Stromal cell of bone marrow (primary cell): ENCODE measurements at regions not wholly inside any gene's neighbourhood (a gene's known extent, or its start where the extent isn't known, plus 50 kb on each side); places are given as distances from the start of the nearest gene placed in this dataset.
"Not testable (repeated sequence)": the region's sequence is repeated elsewhere in the genome, so short reads cannot be mapped to it uniquely, and the experiment has no call there.

Source experiments
- DNase-seq: peaks from one replicate; pipeline ENCODE4 v3.0.0-alpha.2; 2012; ENCODE audit warnings: low read depth

DNA sequence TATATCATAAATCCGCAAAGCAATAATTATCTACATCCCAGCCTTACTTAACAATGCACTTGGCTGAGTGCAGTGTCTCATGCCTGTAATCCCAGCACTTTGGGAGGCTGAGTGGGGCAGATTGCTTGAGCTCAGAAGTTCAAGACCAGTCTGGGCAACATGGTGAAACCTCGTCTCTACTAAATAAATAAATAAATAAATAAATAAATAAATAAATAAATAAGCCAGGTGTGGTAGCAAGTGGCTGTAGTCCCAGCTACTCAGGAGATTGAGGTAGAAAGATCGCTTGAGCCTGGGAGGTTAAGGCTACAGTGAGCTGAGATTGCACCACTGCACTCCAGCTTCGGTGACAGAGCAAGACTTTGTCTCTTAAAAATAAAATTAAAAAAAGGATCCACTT, 898.1 kb downstream of the DNAJB9 start:
- DNase-seq: not testable (repeated sequence)

DNA sequence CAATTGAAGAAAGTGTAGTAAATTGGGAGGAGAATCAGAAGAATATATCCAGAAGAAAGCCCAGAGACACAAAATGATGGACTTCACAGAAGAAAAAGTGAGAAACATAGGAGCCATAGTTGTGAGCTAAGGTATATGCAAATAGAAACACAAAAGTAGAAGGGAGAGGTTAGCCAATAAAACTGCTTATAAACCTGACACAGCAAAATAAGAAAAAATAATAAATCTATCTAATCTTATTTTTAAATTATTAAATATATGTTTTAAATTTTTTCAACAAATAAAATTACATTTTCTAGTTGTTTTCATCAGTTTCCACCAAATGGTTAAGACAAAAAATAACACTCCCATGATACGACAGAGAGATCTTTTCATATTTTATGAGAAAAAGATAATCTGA, 903.5 kb downstream of the DNAJB9 start:
- no peak for DNase-seq

DNA sequence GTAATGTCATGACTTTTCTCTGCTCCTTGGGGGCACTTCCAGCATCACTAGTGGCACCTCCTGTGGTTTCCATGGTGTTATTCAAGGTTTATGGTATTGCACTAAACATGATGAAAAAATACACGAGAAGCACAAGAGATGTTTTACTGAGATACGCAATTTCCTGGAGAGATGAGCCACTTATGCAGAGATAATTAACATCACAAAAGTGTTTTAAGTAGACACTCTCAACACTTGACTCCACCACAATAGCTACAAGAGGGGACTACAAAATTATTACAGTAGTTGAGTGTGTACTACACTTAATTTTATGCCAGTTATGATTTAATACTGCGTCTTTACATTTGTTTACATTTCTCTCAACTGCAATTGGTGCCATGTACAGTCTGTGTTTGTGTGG, 906.7 kb downstream of the DNAJB9 start:
- no peak for DNase-seq

DNA sequence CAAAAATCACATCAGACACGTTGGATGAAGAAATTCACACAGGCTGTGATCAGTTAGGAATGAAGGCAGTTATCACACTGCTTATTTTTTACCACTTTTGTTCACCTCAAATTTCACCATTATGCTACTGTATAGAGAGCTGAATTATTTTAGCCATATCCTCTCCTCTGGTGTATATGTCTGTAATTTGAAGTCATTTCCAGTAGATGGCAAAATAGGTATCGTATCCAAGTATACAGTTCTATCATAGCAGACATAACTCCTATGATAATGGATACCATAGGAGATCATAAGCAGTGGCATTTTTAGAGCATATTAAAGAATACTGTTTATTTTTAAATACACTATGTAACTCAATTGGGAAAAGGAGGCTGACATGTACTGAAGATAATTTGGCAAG, 909.7 kb downstream of the DNAJB9 start:
- no peak for DNase-seq

DNA sequence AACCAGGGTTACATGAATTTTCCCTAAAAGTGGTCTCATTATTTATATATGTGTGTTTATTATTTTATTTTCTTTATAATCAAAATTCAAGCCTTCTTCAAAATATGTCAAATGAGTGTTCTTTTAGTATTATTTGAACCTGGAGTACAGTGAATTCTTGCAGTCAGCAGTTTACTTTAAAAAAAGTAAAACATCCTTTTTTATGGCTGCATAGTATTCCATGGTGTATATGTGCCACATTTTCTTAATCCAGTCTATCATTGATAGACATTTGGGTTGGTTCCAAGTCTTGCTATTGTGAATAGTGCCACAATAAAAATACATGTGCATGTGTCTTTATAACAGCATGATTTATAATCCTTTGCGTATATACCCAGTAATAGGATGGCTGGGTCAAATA, 920.9 kb downstream of the DNAJB9 start:
- DNase-seq: not testable (repeated sequence)

DNA sequence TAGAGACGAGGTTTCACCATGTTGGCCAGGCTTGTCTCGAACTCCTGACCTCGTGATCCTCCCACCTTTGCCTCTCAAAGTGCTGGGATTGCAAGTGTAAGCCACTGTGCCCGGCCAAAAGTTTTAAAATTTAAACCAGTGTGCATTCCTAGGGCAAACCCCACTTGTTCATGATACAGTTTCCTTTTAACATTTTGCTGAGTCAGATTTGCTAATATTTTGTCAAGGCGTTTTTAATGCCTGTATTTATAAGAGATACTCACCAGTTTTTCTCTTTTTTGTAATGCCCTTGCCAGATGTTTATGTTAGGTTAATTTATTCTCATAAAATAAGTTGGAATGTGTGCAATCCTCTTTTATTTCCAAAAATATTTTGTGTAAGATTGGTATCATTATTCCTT, 927.4 kb downstream of the DNAJB9 start:
- no peak for DNase-seq

DNA sequence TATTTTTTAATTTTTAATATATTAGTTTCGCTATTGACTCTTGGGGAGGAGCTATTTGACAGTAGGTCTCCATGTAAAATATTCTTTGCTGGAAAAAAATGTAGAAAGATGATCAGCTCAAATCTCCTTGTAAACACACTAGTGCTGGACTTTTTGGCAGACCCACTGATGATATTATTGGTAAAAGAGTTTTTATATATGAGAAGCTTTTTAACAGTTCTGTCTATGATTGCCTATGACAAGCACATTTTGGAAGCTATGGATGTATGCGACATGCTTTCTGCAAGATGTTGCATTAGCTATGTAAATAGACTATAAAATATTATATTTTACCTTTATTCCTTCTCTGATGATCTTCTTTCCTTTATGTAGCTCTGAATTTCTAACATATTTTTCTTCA, 928.5 kb downstream of the DNAJB9 start:
- no peak for DNase-seq

DNA sequence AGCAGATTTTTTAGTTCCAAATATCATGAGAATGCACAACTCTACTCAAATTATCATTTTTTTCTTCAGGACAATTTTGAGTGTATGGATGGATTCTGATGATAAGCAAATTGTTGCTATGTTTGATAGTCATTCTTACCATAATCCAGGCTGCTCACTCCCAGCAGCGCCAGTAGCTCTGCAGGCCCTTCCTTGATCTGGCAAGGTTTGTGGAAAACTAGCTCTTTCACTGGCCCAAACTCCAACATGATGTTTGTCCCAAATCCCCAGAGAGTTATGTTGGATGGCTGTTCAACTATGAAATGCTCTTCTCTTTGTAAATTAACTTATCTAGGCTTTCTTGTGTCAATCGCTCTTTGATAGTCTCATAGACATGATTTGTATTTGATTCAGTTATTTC, 933.7 kb downstream of the DNAJB9 start:
- no peak for DNase-seq

DNA sequence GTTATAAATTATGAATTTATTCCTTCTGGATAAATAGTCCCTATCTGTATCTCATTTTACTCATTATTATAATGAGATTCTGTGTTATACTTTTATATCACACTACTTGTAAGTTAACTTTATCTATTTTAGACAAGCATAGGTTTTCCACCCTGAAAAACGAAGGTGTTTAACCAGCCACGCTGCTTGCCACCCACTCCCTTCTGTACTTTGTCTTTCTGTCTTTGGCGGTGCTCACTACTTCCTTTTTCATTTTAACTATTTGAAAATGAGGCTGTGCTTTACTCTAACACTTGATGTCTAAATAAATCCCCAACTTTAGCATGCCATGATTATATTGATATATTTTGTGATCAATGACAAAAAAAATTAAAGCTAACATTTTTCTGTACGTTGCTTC, 952.9 kb downstream of the DNAJB9 start:
- no peak for DNase-seq

DNA sequence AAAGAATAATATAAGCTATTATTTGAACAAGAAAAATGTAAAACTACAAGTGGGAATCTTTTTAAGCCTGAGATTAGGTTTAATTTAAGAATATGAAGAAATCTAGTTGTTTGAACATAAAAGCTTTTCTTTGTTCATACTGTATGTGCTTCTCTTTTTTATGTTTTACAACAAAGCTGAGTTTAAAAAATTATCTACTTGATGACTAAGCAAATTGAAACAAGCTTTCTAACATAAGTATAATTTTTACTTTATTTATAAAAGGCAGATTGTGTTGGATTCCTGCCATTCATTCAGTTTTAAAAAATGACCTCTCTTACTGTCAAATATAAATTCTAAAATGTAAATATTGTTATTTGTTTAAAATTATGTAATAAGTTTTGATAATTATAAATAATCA, 958.2 kb downstream of the DNAJB9 start:
- DNase-seq: no peak

DNA sequence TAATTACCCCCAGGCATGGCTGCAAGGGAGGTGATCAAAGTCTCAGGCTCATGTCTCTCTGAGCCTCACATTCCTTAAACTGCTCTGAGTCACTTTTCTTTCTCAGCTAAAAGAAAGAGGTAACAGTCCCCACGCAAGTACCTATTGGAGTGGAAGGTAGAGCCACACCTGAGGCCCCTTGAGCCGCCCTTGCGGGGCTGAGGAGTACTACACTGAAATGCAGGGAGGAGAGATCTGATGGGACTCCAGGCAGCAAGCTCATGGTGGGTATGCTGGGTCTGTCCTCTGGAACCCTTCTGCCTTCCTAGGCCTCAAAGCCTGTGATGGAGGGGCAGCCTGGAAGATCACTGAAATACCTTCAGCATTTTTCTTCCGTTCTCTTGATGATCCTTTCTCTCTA, 960.0 kb downstream of the DNAJB9 start:
- no peak for DNase-seq

DNA sequence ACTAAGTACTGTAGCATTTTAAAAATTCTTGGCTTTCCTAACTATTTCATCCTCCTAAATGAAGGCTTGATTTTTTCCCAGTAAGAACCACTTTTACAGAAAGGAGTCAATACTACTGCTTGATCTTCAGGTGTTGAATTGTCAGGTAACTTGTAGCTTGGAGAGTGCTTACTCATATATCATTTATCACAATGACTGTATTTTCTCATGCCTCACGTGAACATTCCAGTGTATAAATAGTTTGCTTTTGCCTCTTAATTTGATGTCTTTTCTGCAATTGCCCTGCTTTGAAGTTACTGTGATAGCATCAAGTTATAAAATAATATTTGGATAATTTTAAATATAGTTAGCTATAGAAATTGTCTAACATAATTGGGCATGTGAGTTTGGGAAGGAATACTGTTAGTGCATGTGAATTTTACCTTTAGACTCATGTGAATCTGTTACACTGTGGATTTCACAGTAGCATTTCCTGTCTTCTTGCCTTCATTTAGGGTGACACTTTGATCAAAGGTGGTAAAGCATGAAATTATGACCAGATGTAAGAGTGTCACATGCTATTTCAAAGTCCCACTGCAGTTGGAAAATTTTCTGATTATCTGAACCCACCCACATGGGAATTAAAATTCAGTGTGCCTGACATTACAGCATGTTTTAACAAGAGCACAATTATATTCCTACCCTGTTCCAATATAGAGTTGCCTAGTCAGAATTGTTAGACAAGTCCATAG, 962.8 kb downstream of the DNAJB9 start:
- no peak for DNase-seq

DNA sequence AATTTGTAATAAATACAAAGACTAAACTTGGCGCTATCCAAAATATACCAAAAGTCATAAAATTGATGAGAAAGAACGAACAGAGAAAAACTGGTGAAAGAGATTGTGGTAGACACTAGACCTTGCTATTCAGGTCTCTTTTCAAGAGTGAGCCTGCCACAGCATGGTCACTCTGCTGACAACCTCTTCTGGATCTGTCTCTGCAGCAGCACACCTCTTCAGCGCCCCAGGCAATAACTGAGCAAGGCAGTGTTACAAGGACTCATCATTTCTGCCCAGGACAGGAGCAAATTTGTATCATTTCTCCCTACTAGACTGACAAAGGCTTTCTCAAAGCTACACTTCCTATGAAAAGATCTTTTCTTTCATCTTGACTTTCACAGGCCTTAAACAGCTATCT, 976.0 kb downstream of the DNAJB9 start:
- no peak for DNase-seq

DNA sequence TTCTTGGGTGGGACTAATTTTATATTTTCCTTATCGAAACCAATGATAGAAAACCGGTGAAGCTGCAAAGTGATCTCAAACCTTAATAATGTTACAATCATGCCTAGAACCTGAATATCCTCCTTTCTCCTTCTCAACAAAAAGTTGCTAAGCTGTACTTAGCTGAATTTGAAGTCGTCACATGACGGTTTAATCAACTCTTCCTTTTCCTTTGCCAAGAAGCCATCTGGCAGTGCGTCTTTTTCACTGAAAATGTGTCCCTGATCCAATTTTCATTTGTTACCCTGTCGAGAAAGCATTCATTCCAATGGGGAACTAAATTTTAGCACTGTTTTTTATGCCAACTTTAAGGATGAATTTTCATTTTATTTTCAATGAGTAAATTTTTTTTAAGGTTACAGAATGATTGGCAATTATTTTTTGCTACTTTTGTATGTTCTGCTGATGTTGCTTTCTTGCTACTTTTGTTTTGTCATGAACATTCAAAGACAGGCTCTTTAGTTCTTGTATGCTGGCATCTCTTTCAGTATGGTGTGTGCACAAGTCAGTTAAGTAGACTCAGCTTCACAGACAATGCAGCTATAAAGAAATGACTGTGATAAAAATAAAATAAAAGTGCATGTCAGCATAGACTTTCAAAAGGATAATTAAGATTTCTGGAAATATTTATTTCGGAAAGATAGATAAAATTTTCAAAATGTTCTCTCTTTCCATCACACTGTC, 980.0 kb downstream of the DNAJB9 start:
- DNase-seq: no peak

DNA sequence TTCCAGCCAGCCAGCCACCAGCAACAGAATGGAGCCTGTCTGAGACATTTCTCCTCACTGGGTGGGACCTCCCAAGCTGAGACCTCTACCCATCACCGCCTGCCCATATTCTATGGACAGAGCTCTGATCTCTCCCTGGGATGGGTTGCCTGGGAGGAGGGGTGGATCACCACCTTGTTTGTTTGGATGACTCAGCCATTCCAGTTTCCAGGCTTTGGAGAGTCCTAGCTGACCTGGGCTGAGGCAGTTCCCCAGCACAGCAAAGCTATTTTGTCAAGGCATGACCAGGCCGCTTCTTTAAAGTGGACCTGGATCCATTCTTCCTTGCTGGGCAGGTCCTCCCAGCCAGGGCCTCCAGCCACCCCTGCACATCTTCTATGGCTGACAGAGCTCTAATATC, 982.3 kb downstream of the DNAJB9 start:
- DNase-seq: no peak

DNA sequence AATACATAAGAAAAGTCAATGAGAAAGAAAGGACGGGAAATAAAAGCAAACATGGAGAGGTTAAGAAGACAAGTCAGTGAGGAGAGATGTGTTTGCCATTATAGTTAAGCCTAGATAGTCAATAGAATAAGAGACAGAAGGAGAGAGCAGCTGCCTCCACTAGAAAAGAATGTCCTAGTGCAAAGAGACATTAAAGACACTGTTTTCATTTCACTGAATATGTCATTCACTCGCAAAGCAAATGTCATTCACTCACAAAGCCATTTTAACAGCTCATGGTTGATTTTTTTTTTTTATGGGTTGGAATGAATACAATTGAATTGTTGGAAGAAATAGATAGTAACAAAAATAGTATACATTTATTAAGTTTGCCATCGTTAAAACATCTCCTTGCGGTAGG, 1007.6 kb downstream of the DNAJB9 start:
- no peak for DNase-seq

DNA sequence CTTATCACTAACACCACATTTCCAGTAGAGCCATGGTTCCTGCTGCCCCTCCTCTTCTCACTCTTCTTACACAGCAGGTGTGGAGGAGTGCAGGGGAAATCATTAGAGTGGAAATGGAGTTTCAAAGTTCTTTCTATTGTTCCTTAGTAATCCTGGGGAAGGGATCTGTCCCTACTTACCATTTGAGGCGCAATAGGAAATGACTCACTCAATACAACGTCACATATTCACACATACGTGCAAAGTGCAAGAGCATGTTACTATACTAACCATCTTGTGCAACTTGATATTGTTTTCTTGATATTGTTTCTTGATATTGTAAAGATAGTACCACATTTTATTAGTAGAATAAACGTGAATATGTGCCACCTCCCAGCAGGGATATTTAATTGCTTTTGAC, 1010.2 kb downstream of the DNAJB9 start:
- no peak for DNase-seq

DNA sequence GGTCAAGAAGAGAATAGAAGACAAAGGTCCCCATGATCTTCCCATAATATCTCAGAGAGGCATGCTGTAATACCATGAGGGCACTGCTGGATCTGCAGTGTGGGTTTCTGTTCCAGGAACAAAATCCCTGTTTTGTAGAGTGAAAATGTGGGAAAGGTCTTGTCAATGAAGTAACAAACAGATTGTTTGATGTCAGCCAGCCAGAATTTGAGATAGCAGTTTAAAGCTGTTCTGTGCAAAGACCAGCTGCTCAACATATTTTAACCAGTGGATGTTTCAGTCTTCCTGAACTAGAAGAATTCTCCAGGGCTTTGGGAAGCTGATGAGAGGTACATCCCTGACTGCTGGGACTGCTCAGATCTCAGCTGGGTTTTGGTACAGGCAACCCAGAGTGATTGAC, 1012.5 kb downstream of the DNAJB9 start:
- no peak for DNase-seq

DNA sequence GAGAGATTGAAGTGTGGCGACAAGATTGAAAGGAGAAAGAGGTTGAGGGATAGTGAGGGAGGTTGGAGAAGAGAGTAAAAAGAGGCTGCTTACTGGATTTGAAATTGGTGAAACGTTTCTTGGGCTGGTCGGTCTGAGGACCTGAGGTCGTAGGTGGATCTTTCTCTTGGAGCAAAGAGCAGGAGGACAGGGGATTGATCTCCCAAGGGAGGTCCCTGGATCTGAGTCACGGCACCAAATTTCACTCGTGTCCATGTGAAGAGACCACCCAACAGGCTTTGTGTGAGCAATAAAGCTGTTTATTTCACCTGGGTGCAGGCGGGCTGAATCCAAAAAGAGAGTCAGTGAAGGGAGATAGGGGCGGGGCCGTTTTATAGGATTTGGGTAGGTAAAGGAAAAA, 1027.3 kb downstream of the DNAJB9 start:
- DNase-seq: not testable (repeated sequence)

DNA sequence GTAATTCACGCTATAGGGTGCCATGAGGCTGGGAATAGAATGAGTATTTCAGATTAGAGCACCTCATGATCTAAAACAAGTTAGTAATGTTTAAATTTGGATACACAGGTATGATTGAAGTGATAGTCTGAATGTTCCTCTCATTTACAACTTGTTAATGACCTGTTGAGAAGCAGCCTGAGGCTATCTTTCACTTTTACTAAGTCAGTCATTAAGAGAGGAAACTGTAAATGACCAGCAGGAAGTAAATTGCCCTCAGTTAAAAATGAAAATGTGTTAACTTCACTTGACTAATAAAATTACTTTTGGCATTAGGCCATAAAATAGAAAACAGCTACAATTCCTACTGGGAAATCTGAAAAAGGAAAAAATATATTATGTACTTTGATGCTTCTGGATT, 1042.0 kb downstream of the DNAJB9 start:
- DNase-seq: no peak

DNA sequence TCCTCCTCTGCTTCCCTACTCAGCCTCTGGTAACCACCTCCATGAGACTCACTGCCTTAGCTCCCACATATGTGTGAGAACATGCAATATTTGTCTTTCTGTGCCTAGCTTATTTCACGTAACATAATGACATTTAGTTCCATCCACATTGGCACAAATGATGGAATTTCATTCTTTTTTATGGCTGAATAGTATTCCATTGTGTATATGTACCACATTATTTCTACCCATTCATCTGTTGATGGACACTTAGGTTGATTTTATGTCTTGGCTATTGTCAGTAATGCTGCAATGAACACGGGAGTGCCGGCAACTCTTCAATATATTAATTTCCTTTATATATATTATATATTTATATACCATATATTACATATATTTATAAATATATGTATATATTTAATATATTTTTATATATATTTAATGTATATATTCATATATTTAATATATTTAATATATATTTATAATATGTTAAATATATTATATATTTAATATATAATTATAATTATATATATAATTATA, 1046.9 kb downstream of the DNAJB9 start:
- DNase-seq: no peak

DNA sequence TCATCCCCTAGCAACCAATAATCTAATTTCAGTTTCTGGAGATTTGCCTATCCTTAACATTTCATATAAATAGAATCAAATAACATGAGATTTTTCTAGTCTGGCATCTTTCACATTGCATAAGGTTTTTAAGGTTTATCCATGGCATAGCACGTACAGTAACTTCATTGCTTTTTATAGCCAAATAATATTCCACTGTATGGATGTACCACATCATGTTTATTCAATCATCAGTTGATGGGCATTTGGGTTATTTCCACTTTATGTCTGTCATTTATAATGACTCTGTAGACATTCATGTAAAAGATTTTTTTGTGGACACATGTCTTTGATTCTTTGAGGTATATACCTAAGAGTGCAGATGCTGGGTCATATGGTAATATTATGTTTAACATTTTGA, 1052.6 kb downstream of the DNAJB9 start:
- no peak for DNase-seq

DNA sequence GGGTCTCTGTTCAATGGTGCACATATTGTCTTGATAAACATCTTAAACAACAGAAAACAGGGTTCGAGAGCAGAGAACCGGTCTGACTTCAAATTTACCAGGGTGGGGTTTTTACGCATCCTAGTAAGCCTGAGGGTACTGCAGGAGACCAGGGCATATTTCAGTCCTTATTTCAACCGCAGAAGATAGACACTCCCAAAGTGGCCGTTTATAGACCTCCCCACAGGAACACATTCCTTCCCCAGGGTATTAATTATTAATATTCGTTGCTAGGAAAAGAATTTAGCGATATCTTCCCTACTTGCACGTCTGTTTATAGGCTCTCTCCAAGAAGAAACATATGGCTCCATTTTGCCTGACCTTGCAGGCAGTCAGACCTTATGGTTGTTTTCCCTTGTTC, 1063.2 kb downstream of the DNAJB9 start:
- not testable (repeated sequence) for DNase-seq

DNA sequence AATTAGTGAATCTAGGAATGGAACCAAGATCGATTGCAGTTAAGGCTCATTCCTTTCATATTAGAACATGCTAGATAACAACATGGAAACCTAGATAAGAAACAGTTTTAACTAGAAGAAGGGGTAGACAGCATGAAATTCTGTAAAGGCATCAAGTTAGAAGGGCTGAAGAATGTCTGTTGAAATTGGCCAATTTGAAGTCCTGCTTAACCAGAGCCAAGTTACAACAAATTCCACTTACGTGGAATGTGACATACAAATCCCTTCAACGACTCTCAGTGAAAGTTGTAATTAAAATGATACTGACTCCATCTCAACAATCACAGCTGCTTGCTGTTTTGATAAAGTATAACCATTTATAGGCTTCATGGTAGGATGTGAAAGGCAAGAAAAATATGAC, 1065.7 kb downstream of the DNAJB9 start:
- DNase-seq: no peak
